ENCODE measurements at regions not wholly inside any gene's neighbourhood (a gene's known extent, or its start where the extent isn't known, plus 50 kb on each side); places are given as distances from the start of the nearest gene placed in this dataset.

DNA sequence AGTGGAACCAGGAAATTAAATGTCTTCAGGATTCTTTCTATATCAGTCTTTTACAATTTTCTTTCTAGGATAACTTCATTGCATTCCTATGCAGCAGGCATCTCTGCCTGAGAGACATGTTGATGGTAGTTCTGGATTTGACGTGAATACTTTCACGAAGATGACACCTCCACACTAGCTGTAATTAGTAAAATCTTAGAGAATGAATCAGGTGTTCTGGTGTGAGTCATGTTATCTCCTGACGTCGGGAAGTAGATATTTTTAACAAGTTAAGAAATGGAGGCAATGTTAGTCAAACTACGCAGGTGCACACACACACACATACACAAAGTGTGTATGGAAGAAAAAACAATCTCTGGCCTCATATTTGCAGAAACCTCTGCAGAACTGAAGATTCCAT, 1661.3 kb upstream of the MIR17HG start:
- TF ChIP-seq POLR2A (IDR thresholded peaks at IDR 0.05; ENCODE audit: low read length) (no peak), GATA1 (IDR thresholded peaks at IDR 0.05; ENCODE audit: low read depth, low read length) (no peak)

DNA sequence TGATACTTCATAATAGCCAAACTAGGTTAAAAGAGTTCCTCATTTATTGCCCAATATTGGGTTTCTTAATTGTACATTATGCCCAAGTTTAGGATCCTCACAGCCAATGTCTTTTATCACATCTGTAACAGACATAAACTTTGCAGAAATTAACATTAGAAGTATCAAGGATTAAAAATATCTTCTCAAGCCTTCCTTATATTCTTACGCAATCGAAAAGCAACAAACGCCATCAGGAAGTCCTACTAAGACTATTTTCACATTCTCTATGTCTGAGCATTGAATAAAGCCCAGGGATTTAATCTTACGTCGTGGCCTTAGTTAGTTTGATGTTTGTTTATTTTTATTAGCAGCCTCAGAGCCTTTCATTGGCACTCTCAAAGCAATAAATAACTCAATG, 1660.4 kb upstream of the MIR17HG start:
- no peak for TF ChIP-seq GATA1 (IDR thresholded peaks at IDR 0.05; ENCODE audit: low read depth, low read length)
- TF ChIP-seq POLR2A (IDR thresholded peaks at IDR 0.05; ENCODE audit: low read length): no peak
- DNase-seq: no peak

More for the DNA sequence above, 1661.3 kb upstream of the MIR17HG start:
- no peak for DNase-seq

DNA sequence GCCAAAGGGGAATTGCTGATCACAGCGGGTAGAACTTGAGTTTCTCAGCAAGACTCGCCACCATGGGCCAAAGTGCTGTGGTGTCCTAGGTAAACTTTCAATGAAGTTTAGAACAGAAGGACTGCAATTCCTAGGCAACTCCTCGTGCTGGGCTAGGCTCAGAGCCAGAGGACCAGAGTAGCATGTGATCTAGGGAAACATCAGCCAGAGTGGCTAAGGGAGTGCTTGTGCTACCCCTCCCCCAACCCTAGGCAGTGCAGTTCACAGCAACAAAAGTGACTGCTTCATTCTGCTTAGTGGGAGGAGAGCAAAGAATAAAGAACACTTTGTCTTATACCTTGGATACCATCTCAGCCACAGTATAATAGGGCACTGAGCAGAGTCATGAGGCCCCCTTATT, 1658.6 kb upstream of the MIR17HG start:
- no peak for TF ChIP-seq POLR2A (IDR thresholded peaks at IDR 0.05; ENCODE audit: low read length)
- TF ChIP-seq GATA1 (IDR thresholded peaks at IDR 0.05; ENCODE audit: low read depth, low read length): no peak
- no peak for DNase-seq

DNA sequence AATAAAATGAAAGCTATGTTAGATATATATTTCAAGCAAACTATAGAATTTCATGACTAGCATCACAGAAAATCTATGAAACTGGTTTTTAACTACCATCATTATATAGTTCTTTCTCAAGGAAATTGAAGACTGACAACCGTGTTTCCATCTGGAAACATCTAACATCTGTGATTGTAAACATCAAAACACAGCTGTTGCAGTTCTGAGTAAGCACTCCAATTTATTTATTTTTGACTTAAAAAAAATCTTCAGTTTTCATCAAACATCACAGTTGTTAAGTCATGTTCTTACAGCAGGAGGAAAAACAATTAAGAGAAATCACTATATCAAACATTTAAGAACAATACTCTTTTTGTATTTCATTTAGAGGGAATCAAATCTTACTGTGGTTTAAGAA, 1653.0 kb upstream of the MIR17HG start:
- no peak for DNase-seq
- TF ChIP-seq GATA1 (IDR thresholded peaks at IDR 0.05; ENCODE audit: low read depth, low read length) (no peak), POLR2A (IDR thresholded peaks at IDR 0.05; ENCODE audit: low read length) (no peak)

DNA sequence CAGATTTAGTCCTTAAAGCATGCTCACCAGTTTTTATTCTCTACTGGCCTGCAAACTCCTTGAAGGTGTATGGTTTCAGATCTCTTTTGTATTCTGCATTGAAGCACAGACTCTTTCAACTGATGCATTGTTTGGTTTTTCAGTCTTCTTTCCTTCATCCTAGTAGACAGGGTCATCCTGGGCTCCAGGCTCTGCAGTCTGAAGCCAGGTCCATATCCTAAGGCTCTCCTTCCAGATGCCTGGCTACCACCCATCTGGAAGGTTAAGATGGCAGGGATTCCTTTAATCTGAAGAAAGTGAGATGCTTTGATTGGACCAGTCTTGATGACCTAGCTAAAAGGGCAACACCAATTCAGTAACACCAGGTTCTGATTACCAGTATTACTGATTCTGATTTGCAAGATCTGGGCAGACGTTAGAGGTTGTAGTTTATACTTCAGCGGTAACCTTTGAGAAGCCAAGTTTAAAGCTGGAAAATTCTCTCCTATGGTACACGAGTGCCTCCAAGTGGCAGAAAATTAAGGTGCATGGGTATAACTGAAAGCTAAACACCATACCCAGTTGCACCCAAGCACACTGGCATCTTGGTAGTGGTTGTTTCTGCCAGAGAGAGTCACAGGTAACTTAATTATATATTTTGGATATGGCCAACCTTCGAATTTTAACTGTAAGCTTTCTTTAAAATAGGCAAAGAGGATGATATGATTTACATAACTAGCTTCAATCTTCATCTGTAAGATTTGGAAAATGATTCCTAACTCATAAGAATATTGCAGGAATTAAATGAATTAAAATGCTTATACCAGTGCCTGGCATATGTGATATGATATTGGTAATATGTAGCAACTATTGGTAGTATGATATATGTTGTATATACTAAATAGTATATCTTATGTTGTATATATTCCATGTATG, 1651.9 kb upstream of the MIR17HG start:
- DNase-seq: peak; percentile 1 to 26
- no peak for TF ChIP-seq GATA1 (IDR thresholded peaks at IDR 0.05; ENCODE audit: low read depth, low read length)
- TF ChIP-seq POLR2A (IDR thresholded peaks at IDR 0.05; ENCODE audit: low read length): no peak

DNA sequence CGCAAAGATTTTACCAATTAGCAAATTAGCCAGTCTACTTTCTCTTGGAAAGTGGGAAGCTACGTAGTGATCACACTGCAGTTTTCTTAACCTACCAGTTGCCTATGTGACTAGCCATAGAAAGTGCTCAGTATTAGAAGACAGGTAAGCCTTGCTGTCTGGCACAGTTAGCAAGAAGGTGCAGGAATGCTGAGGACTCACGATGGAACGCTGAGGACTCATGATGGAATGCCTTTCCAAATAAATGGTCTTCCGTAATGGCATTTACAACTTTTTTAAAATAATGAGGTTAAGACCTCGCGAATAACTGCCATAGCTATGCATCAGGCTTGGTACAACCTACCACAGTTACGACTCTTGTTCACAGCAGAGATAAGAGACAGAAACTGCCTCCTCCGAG, 1645.6 kb upstream of the MIR17HG start:
- no peak for DNase-seq
- TF ChIP-seq GATA1 (IDR thresholded peaks at IDR 0.05; ENCODE audit: low read depth, low read length) (no peak), POLR2A (IDR thresholded peaks at IDR 0.05; ENCODE audit: low read length) (no peak)

DNA sequence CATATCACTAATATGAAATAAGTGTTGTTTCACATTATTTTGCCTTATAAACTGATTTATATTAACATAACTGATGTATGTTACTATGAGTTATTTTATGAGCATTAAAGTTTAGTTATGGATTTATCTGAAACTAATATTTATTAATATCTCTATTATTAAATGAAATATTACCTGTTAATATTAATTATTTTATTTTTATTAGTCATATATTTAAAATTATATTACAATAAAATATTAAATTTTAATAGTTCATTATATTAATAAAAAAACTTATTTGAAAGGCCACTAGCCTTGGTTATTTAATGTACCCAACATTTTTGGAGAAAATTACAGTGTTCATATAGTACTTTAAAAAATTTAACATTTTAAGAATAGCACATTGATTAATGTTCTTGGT, 1643.4 kb upstream of the MIR17HG start:
- DNase-seq: no peak
- TF ChIP-seq GATA1 (IDR thresholded peaks at IDR 0.05; ENCODE audit: low read depth, low read length): no peak
- TF ChIP-seq POLR2A (IDR thresholded peaks at IDR 0.05; ENCODE audit: low read length): no peak

DNA sequence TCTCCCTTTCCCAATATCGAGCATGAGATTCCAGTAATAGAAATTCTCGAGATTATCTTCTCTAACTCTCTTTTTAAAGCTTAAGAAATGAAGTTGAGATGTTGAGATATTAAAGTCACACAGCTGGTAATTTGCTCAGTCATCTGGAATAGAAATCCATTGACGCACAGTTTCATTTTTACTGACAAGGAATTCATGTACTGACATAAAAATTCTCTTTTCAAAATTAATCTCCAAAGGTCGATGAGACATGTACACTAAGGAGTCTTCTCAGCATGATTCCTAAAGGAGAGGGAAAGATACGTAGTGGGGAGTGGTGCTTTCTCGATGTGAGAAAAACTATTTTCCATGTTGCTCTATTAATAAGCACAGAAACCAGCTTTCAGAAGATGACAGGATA, 1639.5 kb upstream of the MIR17HG start:
- DNase-seq: no peak
- TF ChIP-seq GATA1 (IDR thresholded peaks at IDR 0.05; ENCODE audit: low read depth, low read length) (no peak), POLR2A (IDR thresholded peaks at IDR 0.05; ENCODE audit: low read length) (no peak)

DNA sequence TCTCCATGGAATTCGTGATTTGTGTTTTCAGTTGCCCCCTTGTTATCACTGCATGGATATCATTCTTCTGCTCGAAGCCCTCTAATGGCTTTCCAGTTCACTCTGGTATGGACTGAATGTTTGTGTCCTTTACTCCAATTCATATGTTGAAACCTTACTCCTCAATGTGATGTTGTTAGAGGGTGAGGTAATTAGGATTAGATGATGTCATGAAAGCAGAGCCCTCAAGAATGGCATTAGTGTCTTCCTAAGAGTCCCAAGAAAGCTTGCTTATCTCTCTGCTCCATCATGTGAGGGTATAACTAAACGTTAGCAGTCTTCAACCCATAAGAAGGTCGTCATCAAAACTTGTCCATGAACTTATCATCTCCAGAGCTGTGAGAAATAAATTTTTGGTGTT, 1626.3 kb upstream of the MIR17HG start:
- no peak for TF ChIP-seq GATA1 (IDR thresholded peaks at IDR 0.05; ENCODE audit: low read depth, low read length)
- no peak for DNase-seq

DNA sequence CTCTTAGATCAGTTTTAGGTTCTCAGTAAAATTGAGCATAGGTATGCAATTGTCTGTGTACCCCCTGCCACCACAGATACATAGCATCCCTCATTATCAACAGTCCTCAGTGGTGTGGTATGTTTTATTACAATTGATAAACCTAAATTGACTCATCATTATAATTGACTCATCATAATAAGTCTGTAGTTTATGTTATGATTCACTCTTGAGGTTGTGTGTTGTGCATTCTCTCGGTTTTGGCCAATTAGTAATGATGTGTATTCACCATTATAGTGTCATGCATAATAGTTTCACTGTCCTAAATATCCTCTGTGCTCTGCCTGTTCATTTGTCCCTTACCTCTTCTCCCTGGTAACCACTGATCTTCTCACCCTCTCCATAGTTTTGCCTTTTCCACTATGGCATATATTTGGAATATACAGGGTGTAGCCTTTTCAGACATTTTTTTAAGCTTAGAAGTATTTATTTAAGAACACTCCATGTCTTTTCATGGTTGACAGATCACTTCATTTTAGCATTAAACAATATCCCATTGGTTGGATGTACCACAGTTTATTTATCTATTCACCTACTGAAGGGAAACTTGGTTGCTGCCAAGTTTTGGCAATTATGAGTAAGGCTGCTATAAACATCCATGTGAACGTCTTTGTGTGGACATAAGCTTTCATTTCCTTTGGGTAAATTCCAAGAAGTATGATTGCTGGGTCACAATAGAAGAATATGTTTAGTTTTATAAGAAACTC, 1620.6 kb upstream of the MIR17HG start:
- no peak for TF ChIP-seq POLR2A (IDR thresholded peaks at IDR 0.05; ENCODE audit: low read length)
- TF ChIP-seq GATA1 (IDR thresholded peaks at IDR 0.05; ENCODE audit: low read depth, low read length): no peak
- DNase-seq: no peak

DNA sequence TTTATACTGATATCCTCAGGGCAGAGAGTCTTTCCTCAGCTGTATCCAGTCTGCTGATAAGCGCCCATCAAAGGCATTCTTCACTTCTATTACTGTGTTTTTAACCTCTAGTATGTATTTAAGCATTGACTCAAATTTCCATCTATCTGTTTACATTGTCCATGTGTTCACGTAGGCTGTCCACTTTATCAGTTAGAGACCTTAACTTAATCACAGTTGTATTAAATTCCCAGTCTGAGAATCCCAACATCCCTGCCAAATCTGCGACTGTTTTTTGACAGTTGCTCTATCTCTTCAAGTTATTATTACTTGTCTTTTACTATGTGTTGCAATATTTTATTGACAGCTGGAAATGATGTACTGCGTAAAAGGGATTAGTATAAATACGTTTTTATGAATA, 1613.7 kb upstream of the MIR17HG start:
- TF ChIP-seq GATA1 (IDR thresholded peaks at IDR 0.05; ENCODE audit: low read depth, low read length) (no peak), POLR2A (IDR thresholded peaks at IDR 0.05; ENCODE audit: low read length) (no peak)
- no peak for DNase-seq

DNA sequence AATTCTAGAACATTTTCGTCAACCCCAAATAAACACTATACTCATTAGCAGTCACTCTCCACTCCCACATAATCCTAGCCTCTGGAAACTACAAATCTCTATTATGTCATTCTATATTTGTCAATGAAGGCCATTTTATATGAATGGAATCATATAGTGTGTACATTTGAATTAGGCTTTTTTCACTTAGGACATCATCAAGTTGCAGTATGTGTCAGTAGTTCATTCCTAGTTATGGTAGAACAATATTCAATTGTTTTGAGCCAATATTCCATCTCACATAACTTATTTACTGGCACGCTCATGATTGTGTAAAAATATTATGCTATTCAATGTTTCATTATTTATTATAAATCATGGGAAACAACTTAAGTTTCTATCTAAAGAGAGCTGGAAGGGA, 1610.4 kb upstream of the MIR17HG start:
- no peak for DNase-seq

DNA sequence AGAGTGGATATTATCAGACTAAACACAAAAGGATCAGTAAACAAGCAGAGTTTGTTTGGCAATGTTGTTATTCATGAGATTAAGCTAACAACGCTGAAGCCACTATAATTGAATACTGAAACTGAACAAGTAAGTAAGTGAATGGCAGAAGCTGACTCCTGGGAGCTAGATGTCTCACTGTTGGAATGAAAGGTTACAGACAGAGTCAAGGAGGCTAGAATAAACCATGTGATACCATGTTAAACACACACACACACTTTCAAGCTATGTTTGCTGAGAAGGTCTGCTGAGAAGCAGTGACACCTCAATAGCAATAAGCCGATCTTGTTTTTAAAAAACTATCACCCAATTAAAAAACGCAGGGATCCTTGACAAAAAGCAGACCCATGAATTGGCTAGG, 1609.4 kb upstream of the MIR17HG start:
- TF ChIP-seq GATA1 (IDR thresholded peaks at IDR 0.05; ENCODE audit: low read depth, low read length) (no peak), POLR2A (IDR thresholded peaks at IDR 0.05; ENCODE audit: low read length) (no peak)
- DNase-seq: no peak

More for the DNA sequence above, 1610.4 kb upstream of the MIR17HG start:
- TF ChIP-seq GATA1 (IDR thresholded peaks at IDR 0.05; ENCODE audit: low read depth, low read length) (no peak), POLR2A (IDR thresholded peaks at IDR 0.05; ENCODE audit: low read length) (no peak)

DNA sequence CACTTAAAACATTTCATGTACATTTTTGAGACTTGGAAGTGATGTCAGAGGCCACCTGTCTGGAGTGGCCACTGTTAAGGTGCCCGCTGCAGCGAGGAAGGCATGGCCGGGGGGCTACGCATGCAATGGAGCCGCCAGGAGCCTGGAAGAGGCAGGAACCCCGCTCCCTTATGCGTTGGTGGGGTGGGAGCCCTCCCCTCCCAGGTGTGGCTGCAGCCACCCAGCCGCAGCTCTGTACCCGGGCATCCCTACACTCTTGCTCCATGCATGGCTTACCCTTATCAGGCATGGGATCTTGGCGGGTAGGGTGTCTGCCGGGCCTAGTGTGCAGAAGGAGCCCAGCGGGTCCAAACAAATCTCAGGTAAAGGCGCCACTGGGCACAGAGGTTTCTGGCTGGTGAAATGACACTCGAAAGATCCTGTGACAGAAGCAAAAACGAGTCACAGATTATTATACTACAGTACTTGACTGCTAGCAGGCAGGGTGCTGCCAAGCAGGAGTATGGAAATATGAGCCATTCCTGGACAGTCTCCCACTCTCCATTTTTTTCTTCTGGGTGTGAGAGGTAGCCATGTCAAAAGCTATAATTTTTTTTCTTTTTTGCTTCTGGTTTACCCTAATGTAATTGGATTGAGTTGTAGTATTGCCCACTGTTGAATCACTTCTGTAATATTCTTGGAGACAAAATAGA, 1606.3 kb upstream of the MIR17HG start:
- DNase-seq: no peak
- TF ChIP-seq POLR2A (IDR thresholded peaks at IDR 0.05; ENCODE audit: low read length): no peak
- TF ChIP-seq GATA1 (IDR thresholded peaks at IDR 0.05; ENCODE audit: low read depth, low read length): no peak

Data from erythroblast (primary cell).